Kidney tubule cell (primary cell): ENCODE measurements at regions not wholly inside any gene's neighbourhood (a gene's known extent, or its start where the extent isn't known, plus 50 kb on each side); places are given as distances from the start of the nearest gene placed in this dataset.
"Not testable (repeated sequence)": the region's sequence is repeated elsewhere in the genome, so short reads cannot be mapped to it uniquely, and the experiment has no call there.

Experiments
- DNase-seq: peaks from one replicate; pipeline ENCODE4 v3.0.0-alpha.2; 2018; ENCODE audit warnings: low spot score

DNA sequence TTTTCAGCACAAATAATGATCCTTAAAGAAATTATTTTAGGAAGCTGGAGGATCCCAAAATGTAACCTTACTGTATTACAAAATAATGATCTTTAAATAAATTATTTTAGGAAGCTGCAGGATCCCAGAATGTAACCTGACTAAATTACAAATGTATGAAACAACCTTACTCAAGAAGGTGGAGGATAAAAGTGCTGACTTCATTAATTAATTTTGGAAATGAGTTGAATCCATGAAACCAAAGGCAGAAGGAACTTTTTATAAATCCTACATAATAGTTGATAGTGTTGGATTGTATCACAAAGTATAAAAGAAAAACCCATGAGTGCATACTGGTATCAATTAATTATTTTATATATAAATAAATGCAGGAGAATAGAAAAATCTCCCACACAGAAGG is 859.9 kb downstream of the KCNJ2 start:
- no peak for DNase-seq

DNA sequence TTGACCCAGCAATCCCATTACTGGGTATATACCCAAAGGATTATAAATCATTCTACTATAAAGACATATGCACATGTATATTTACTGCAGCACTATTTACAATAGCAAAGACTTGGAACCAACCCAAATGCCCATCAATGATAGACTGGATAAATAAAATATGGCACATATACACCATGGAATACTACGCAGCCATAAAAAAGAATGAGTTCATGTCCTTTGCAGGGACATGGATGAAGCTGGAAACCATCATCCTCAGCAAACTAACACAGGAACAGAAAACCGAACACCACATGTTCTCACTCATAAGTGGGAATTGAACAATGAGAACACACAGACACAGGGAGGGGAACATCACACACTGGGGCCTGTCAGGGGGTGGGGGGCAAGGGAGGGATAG is 862.0 kb downstream of the KCNJ2 start:
- DNase-seq = not testable (repeated sequence)

DNA sequence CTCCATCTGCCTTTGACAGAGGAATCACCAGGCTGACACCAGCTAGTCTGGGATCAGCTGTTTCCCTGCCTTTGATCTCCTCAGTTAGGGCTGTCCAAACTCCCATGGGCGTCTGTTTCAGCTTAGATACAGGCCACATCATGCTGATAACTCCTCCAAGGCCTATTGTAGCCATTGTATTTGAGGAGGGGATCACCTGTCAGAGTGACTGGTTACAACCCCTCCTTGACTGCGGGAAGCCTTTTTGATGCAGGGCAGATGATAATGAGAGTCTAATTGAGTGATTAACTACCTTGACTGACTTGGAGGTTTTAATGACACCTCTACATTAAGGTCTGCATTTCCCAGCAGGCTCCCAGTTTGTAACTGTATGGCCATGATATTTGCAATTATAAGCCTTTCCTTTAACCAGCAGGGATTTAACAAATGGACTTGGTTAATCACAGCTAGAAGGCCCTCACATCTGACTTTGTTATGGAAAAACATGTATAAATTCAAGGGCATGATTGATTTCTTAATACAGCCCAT is 863.5 kb downstream of the KCNJ2 start:
- DNase-seq = no peak

DNA sequence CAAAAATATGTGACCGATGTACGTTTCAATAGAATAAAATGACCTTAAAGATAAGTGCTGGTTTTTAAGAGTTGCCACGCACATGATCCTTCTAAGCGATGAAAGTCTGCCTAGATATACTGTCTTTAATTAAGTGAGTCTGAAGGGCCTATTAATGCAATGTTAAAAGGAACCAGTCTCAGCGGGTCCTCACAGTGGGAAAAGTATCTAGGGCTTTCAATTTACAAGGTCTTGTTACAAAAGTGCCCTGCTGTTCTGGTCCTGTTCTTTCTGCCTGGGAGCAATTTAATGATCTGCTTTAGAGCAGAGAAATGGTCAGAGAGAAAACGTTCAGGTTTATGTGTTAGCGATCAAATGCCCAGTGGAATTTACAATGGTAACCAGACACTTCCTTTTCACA is 864.0 kb downstream of the KCNJ2 start:
- DNase-seq = no peak

DNA sequence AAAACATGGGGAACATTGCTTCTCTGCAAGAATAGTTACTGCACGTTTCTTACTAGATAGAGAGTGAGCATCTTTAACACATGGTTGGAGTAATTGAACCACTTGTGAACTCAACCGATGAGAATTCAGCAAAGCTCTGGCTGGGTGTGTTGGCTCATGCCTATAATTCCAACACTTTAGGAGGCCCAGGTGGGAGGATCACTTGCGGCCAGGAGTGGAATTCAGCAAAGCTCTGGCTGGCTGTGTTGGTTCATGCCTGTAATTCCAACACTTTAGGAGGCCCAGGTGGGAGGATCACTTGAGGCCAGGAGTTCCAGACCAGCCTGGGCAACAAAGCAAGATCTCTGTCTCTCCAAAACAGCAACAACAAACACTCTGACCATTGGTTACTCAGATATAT is 865.9 kb downstream of the KCNJ2 start:
- no peak for DNase-seq

DNA sequence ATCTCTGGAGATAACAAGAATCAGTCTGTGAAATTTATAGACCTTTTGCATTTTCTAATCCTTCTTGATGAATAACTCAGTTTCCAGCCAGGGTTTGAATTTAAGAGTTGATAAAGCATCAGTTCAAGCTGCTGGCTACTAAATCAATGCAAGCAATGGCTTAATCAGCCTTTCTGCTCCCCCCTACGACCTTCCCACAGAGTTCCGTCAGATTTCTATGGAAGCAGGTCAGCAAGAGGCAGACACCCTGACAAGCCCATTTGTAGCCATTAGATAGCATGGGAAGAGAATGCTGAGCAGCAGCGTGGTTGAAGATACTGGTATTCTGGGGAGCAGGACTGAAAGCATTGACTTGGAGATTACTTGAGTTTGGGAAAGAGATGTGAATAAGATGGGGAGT is 868.1 kb downstream of the KCNJ2 start:
- DNase-seq = no peak

DNA sequence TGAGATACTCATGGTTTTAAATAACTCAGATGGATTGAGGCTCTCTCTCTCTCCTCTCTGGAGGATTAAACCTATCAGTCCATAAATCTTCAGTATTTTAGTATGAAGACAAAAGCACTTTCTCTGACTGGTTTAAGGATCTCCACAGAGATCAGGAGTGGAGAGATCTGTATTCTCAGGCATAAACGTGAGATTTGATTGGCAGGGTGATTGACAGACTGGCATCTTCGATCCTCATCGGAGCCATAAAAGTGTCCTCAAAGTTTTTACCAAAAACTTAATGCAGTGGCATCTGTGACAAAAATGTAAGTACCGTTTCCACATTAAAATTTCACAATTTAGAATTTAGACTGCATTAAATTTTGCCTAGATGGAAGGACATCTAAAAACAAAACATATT is 870.1 kb downstream of the KCNJ2 start:
- DNase-seq = no peak

DNA sequence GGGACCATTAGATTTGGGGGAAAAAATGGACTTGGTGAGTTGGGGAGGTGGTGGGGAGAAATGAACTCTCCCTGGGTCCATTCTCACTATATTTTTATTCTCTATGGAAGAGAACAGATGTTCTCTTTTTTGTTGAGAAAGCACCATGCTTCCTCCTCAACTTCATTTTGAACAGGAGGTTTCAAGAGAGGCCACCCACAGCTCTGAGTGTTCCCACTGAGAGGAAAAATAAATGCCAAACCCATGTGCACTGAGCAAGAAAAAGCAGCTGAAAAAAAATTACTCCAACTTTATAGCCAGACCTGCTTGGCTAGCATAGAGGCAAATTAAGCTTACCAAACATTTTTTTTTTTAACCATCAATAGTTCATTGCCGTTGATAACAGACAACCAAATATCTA is 883.6 kb downstream of the KCNJ2 start:
- DNase-seq = no peak

DNA sequence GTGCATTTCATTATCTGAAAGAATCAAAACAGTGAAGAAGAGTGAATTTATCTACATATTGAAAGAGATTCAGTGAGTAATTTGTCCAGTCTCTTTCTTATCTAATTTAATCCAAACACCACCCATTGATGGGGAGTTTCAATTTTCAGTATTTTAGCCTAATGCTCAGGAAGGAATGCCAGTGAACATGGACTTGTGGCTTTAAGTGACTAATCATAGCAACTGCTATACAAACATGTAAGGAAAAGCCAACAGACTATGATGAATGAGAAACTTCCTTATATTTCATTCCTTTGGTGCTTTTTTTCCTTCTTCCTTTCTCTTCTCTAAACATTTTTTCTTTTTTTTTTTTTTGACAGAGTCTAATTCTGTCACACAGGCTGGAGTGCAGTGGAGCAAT is 885.8 kb downstream of the KCNJ2 start:
- peak; percentile 13 for DNase-seq

DNA sequence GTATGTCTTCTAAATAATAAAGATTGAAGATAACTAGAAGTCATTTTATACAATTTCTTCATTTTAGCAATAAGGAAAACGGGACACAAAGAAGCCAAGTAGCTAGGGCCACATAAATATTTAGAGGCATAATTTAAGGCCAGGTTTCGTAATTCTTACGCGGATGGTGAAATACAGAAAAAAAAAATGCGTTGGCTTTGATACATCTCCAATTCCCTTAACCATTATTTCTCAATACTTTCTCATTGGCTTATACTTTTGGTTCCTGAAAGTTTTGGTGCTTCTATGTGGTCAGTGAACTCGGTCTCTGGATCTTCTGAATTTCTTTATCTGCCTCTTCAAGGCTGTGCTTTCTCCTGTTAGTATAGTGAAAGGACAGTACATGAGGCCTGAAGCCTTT is 888.1 kb downstream of the KCNJ2 start:
- no peak for DNase-seq

DNA sequence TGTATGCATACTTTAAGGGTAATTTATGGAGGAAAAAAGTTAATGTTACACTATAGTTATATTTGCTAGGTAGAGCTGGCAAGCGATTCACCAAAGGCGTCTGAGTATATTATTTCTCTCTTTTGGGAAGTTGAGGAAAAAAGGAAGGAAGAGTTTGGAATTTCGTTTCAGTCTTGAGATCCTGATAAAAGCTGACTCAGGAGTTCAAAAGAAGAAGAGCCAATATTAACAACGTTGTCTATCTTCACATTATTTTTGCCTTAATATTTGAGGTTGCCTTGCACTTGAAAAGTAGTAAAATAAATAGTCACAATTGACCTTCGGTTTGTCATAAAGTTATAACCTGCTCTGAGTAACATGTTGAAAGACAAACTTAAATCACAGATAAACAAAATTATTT is 888.6 kb downstream of the KCNJ2 start:
- no peak for DNase-seq

DNA sequence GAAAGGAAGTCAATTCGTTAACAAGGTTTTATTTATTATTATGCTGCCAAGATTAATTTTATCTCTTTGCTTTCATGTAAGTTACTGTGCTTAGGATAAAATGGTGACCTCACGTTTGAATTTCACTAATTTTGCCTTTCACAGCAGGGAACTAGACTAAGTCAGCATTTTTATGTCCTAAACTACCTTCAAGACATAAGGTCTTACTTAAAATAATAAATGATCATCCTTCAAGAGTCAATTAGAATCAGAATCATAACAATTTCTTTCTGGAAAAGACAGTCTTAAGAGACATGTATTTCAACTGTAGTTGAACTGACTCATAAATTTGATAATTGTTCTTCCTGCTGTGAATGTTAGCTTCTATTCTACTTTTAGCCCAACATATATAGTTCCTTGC is 893.8 kb downstream of the KCNJ2 start:
- DNase-seq = no peak

DNA sequence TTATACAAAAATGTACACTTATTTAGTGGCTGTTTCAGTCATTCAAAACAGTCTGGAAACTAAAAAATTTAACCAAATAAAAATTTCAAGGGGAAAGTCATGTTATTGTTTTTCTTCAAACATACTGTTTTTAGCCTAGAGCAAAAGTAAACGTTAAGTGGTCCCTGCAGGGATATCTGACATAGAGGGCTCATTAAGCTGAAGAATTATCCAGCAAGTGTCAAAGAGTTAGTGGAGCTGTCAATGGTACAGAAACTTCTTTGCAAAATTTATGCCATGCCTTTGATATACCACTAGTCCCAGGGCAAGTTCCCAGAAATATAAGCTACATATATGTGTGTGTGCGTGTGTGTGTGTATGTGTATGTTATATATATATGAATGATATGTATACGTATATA is 894.2 kb downstream of the KCNJ2 start:
- DNase-seq = no peak

DNA sequence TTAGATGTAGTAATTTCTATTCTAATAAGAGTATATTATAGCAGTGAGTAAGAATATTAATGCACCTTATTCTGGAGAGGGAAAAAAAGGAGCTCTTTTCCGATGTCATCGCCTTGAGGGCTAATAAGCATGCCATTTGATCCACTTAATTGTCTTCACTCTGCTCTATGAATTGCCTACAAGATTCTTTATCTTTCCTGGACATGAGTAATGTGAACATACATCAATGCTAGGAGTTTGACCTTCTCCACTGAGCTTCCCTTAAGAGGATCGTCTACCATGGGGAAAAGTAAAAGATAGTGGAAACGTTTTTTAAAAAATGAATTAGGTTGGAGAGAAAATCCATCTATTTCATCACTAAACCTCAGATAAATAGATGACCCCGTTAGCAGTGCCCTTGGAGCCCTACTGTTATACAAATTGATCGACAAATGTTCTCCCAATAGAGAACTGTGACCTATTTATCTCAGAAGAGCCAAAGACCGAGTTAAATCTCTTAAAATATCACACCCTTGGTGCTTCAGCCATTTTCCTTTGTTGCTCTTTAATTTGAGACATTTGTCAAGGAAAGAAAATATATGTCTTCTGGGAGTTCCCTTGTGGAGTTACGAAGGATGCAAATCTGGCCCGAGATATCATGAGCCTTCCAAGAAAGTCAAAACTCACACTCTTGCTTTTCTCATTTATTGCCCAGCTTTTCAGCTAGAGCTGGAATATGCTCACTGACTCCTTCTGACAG is 898.5 kb downstream of the KCNJ2 start:
- no peak for DNase-seq

DNA sequence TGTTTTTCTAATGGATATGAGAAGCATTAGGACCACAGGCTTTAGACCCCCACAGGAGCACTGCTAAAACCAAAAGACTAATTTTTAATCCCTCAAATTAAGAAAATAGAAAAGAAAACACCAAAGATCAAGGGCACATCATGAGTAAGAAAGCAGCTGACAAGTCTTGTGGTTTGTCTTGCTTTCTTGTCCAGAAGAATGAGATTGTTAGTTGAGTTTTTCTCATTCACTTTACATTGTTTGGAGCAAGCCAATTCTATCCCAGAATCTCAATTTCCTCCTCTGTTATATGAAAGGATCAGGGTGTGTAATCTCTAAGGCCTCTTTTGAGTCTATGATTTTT is 899.0 kb downstream of the KCNJ2 start:
- DNase-seq = no peak

DNA sequence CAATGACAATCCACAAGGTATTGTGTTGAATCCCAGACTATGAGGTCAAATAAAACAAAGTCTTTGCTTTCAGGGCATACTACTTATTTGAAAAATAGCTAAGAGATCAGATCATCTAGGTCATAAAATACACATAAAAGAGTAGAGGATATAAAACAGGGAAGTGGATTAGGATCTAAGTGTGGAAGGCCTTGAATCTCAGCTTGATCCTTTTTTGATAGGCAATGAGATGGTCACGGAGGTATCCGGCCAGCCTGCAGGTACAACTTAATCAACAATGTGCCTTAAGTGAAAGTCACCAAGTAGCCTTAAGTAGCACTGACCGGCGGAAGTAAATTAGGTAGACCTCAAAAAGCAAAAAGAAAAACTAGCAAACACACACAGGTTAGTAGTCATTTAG is 901.7 kb downstream of the KCNJ2 start:
- no peak for DNase-seq

DNA sequence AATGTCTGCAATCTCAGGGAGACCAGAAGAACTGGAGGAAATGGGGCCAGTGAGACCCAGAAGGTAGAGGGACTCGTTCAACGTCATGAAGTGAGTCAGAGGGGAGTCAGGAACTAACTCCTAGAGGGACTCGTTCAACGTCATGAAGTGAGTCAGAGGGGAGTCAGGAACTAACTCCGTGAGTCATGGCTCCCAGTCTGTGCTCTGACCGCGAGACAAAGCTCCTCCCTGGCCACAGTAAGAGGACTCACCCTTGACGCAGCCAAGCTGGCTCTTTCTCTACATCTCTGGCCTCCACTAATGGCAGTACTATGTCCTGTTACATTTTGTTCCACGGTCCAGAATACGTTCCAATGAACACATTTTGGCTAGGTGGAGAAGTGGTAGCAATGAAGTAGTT is 902.5 kb downstream of the KCNJ2 start:
- DNase-seq = peak; percentile 83

DNA sequence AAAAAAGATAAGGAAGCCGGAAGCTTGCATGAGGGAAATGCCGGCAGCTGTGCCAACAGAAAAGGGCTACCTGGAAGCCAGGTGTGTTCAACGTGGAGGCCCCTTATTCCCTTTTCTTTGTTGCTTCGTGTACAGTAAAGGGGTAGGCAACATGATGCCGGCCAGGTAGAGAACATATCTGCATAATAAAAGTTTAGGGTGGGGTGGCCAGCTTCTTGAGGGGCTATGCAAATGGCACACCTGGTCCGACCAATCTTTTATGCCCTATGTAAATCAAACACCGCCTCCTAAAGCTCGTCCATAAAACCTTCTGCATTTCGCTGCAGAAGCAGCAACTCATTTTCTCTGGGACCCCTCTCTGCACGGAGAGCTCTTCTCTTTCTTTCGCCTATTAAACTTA is 911.6 kb downstream of the KCNJ2 start:
- no peak for DNase-seq

DNA sequence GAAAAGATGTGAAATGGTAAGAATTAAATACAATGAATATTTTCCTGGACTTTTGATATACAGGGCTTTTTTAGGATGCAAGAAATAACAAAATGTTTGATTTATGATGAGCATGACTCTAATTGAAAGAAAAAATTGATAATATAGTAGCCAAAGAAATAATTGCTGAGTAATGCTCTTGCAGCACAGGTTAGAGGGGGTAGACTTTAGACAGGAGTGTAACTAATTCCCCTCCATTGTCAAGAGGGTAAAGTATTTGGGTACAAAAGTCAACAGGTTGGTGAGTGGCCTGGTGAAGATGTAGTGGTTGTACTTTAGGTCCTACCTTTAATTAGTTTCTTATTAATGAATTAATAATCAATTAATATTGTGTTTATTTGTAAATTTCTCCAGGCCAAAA is 912.3 kb downstream of the KCNJ2 start:
- no peak for DNase-seq

DNA sequence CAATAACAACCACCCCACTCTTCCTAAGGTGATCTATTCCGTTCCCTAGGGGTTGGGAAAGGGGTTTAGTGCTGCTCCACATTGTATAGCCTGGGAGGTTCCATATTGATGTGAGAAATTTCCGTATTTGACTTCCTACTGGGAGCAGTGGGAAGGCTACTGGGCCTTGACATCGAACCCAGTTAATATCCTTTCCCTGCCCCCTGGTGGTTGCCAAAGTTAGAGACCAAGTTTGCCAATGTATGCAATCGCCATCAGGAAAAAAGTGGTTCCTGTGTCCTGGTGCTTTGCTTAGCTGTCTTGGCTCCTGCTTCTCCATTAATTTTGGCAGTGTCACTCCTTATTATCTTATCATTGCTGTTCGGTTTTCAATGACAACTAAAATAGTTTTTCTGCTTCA is 914.9 kb downstream of the KCNJ2 start:
- DNase-seq = peak; percentile 37

DNA sequence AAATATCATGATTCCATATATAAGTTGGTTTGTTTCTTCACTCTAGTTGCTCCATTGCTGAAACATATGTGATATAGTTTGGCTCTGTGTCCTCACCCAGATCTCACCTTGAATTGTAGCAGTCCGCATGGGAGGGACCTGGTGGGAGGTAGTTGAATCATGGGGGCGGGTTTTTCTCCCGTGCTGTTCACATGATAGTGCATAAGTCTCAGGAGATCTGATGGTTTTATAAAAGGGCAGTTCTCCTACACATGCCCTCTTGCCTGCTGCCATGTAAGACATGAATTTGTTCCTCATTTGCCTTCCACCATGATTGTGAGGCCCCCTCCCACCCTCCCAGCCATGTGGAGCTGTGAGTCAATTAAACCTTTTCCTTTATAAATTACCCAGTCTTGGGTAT is 915.5 kb downstream of the KCNJ2 start:
- DNase-seq = no peak

DNA sequence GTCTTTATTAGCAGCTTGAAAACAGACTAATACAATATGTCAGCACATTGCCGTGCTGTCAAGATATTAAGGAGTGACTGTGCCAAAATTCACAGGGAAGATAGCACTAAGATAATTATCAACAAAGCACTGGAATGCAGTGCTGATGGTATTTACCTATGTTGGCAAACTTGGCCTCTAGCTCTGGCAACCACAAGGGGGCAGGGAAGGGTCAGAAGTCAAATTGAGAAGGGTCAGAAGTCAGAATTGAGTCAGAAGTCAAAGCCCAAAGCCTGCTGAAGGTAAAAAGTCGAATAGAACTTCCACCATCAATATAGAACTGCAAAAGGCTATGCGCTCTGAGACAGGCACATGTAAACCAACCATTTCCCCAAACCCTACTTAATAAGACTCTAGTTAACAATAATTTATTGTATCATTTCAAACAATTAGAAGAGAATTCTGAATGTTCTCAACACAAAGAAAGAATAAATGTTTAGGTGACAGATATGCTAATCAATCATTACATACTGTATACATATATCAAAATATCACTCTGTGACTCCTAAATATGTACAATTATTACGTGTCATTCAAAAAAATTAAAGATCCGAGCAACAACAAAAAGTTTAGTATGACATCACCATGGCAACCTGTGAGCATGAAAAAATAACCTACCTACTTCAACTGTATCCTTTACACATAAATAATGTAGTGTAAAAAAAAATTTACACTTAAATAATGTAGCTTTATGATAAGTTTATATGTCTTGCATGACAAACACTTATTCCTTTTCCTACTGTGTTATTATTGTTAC is 916.1 kb downstream of the KCNJ2 start:
- DNase-seq = peak; percentile 39

DNA sequence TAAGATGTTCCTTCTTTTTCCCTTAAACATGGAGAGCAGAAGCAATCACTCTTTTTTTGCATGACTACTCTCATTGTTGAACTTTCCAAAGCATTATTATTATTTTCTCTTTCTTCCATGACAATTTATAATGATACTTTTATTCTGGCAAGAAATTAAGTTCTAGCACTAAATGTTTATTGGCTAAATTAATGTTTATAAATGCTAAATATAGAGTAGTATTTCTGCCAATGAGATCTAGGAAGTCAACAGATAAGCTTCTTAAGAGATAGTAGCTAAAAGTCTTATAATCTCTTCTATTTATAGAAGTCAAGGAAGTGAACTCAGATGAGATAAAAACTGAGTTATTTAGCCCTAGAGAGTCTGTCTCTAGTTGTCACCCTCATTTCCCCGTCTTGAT is 920.1 kb downstream of the KCNJ2 start:
- DNase-seq = no peak

DNA sequence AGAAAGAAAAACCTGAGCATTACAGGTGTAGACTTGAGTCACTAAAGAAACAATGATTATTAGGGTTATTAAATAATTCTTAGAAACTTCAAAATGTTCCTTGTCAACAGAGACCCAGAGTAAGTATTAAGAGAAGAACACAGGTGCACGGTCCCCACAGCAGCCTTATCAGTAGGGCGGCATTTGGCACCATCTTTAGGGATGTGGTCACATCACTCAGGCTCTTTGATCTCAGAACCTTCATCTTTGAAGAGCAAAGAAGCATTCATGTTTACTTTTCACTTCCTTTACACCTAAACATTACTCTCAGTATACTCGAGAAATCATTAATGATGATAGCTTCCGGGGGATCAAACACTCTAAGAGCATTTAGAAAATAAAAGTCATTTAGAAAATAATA is 928.7 kb downstream of the KCNJ2 start:
- no peak for DNase-seq
